ENCODE measurements at regions not wholly inside any gene's neighbourhood (a gene's known extent, or its start where the extent isn't known, plus 50 kb on each side); places are given as distances from the start of the nearest gene placed in this dataset.

DNA sequence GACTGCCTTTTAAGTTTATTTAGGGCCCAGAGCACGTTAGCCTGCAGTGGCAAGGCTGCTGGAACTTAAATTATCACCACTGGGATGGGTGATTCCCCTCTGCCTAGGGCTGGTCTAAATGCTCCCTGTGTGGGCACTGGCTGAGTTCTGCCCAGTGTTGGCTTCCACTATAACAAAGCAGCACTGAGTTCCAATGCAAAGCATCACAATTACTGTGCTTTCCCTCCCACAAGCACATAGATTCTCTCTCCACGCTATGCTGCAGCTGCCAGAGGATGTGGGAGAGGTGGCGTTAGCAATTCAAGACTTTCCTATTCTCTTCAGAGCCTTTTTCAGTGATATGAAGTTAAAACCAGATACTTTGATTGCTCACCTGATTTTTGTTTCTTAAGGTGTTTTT lies 328.9 kb upstream of the DDX18 start:
- no peak for DNase-seq (ENCODE audit: low spot score in 2 of 2)
- no peak for FAIRE-seq

DNA sequence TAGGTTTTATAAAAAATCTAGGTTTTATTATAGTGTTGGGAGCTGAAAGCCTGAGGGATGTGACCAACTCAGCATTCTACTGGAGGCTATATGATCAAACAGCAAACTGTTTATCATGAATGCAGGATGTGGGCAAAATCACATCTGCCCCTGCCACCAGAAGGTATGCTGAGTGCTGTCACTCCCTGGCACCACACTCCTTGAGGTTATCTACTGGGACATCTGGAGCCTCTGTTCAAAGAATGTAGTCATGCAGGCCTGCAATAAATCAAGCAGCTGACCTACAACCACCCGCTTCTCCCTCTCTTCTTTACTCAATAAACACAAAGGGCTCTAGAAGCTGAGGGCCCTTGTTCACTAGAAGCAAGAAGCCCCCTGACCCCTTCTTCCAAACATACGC lies 328.4 kb upstream of the DDX18 start:
- FAIRE-seq (no peak), DNase-seq (ENCODE audit: low spot score in 2 of 2) (no peak)

DNA sequence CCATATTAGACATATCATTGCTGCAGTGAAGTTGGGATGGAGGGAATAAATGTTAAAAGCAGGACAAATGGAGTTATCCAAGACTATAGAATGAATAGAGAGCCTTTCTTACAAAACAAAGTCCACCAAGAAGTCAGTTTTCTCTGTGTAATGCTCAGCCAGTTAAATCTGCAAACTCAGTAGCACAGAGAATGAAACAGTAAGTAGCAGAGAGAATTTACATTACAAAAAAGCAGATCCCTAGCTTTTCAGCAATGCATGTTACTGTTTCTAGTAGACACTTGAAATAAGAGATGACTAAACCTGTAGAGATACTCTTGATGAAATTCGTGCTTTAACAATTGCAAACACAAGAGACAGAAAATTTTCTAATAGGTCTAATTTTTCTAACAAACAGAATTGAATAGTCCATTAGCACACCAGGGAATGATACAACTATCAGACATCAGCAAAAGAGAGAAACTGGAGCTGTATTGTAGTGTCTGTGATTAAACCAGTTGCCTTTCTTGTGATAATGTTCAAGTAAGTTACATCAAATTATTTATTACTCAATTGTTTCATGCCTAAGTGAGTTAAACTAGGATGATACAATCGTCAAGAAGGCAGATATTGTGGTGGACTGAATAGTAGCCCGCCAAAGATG lies 322.2 kb upstream of the DDX18 start:
- DNase-seq (ENCODE audit: low spot score in 2 of 2): no peak
- FAIRE-seq: no peak

GRCh38 chr2:117500721-117501120 lies 313.8 kb upstream of the DDX18 start:
- FAIRE-seq (no peak), DNase-seq (ENCODE audit: low spot score in 2 of 2) (no peak)

- FAIRE-seq: no peak
- DNase-seq (ENCODE audit: low spot score in 2 of 2): no peak
Observed at GRCh38 chr2:117502121-117502520, 312.4 kb upstream of the DDX18 start.

- DNase-seq (ENCODE audit: low spot score in 2 of 2) (no peak), FAIRE-seq (no peak)
Observed at GRCh38 chr2:117512307-117512706, 302.2 kb upstream of the DDX18 start.

GRCh38 chr2:117514371-117514770 lies 300.1 kb upstream of the DDX18 start:
- no peak for DNase-seq (ENCODE audit: low spot score in 2 of 2)
- FAIRE-seq: no peak

DNA sequence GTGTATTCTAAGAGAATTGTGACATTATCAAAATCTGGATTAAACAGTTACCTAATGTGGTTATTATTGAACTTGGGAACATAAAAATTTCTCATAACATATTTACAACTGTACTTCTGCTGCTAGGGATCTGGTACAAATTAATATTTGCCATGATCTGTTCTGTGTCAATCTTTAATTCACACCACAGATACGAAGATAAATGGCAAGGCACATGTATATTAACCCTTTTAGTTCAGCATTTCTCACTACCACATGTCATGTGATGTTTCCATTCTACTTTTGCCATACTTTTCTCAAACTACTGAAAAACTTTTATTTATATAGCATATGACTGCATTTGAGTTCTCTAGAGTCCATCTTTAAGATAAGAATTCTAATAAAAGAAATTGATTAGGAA lies 295.3 kb upstream of the DDX18 start:
- FAIRE-seq: no peak
- no peak for DNase-seq (ENCODE audit: low spot score in 2 of 2)

- DNase-seq (ENCODE audit: low spot score in 2 of 2) (no peak), FAIRE-seq (no peak)
Observed at GRCh38 chr2:117519721-117520120, 294.8 kb upstream of the DDX18 start.

- peak in 1 of 2 donors; percentile 11 for DNase-seq (ENCODE audit: low spot score in 2 of 2)
- FAIRE-seq: no peak
Observed at GRCh38 chr2:117523267-117523666, 291.2 kb upstream of the DDX18 start.

DNA sequence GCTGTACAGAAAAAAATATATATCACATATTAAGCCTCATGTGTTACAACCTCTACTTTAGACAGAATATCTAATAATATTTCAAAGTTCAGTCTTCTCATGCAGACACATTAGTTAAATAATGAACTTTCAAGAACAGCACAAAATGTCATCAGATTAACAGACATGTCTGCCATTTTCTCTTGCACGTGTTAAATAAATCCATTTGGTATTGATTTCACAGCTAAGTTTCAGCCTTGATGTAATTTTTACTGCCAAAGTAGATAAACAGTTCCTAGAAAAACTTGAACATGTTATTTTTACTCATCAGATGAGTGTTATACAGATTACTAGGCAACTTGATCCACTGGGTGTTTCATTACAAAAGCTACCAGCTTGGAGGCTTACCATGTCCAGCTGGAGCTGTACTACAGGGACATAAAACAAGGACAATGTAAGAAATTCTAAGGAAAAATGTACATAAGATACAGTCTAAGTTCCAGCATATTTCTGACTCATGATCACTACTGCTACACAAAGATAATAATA lies 290.7 kb upstream of the DDX18 start:
- no peak for DNase-seq (ENCODE audit: low spot score in 2 of 2)
- no peak for FAIRE-seq

DNA sequence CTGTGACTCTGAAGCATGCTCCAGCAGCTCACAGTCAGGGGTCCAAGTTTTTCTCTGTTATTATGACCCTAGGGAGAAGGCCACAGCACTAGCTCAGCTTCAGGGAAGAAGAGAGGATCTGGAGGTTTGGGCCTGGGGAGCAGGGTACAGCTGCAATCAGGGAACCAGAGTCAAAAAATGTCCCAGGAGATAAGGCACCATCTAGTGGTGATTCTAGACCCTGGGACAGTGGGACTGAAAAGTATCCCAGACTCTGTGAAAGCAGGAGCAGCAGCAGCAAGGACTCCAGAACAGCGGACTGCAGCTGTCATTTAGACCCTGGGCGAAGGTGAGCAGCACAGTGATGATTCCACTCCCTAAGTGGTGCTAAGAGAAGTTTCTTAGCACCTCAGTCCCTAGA lies 278.4 kb upstream of the DDX18 start:
- DNase-seq (ENCODE audit: low spot score in 2 of 2) (no peak), FAIRE-seq (no peak)

DNA sequence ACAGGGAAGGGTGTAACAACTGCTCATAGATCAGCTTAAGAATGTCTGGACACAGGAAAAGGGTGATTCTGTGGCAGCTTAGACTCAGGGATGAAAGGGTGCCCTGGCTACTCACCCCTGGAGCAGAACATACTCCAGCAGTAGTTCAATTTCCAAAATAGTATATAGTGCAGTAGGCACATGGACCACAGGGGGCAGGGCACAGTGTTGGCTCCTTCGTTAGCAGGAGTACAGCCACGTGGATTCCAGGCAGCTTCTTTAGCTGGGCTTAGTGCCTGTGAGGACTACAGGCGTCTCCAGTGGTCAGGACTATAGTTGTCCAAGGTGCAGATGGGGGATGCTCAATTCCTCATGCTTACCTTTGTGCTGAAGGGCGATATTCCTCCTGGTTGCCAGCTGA lies 277.5 kb upstream of the DDX18 start:
- DNase-seq (ENCODE audit: low spot score in 2 of 2): no peak
- FAIRE-seq: no peak

DNA sequence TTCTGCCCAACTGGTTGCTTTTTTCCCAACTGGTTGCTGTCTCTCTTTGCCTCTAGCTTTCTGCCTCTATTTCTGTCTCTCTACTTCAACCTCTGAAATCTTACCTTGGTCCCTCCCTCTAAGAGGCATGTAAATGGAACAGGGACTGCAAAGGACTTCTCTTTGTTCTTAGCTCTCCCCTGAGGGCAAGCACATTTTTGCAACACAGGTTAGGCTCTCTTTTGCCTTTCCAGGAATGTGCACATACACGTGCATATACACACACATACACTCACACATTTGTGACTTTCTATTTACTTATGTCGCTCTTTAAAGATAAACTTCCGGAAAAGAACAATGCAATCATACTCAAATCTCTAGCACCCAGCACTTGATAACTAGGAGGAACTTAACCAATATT lies 262.6 kb upstream of the DDX18 start:
- FAIRE-seq: no peak

GRCh38 chr2:117553448-117553847 lies 261.0 kb upstream of the DDX18 start:
- FAIRE-seq: no peak

More for the DNA sequence above, 262.6 kb upstream of the DDX18 start:
- no peak for DNase-seq (ENCODE audit: low spot score in 2 of 2)

GRCh38 chr2:117555965-117556364 lies 258.5 kb upstream of the DDX18 start:
- no peak for DNase-seq (ENCODE audit: low spot score in 2 of 2)

More at GRCh38 chr2:117553448-117553847, 261.0 kb upstream of the DDX18 start:
- no peak for DNase-seq (ENCODE audit: low spot score in 2 of 2)

DNA sequence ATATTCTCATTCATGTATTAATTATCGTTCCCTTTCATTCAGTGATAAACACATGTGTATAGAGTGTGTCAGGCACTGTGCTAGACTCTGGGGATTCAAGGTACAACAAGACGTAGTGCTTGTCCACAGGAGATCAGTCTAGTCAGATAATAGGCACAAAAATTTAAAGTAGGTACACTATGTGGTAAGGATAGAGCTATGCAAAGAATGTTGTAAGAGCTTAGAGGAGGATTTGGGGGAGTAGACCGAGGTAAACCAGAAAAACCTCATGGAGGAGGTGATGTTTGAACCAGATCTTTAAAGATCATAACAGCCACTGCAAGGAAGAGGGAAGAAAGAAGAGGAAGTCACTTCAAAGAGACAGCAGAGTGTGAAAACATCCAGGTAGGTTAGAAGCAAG lies 256.9 kb upstream of the DDX18 start:
- no peak for DNase-seq (ENCODE audit: low spot score in 2 of 2)
- no peak for FAIRE-seq

More at GRCh38 chr2:117555965-117556364, 258.5 kb upstream of the DDX18 start:
- no peak for FAIRE-seq

DNA sequence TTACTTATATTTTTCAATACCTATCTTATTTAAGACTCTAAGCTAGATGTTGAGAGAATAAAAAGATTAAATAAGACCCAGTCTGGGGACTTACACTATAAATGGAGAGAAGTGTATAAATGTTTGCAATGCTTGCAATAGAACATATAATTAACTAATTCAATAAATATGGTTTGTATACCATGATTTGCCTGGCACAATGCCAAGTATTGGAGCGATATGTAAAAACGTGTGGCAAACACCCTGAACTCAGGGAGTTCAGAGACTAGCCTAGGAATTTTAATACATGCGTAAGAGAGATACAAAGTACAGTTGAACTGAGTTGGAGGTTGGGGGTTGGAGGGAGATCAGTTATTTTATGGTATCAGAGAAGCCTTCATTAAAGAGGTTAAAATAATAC lies 251.8 kb upstream of the DDX18 start:
- DNase-seq (ENCODE audit: low spot score in 2 of 2) (no peak), FAIRE-seq (no peak)

DNA sequence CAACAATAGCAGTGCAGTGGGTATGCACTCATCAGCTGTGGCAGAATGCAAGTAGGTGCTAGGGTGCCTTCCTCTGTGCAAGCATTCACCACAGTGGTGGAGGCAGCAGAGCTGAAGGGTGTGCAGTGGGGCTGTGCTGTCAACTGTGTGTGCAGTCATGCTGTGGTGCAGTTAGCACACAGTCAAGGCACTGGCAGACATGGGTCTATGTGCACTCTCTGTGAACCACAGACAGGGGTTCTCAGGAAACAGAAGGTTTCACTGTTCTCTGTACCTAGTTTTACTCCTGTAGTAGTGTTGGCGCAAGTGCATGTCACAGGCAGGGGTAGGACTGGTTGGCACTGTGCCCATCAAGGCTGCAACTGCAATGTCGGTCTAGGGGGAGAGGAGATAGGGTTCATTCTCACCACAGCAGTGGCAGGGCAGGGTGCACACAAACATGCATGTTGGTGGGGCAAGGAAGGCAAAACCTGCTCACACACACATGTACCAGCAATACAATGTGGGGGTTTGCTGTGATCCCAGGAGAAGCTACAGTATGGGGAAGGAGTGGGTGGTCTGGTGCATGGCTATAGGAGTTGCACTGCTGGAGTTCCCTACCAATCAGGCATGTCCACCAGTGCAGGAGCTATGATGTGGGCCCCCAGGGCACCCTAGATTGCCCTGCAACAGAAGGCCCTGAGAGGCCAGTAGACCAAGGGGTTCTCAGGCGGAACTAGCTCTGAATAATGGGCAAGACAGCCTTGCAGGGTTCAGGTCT lies 242.7 kb upstream of the DDX18 start:
- FAIRE-seq: no peak
- no peak for DNase-seq (ENCODE audit: low spot score in 2 of 2)

DNA sequence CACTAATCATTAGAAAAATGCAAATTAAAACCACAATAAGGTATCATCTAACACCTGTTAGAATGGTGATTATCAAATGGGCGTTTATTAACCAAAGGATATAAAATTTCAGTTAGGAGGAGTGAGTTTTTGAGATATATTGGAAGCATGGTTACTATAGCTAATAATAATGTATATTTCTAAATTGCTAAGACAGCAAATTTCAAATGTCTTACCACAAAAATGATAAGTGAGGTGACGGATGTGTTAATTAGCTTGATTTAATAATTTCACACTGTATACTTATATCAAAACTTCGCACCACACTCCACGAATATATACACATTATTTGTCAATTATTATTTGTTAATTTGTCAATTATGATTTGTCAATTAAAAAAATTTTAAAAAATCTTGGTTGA lies 227.2 kb upstream of the DDX18 start:
- no peak for FAIRE-seq
- no peak for DNase-seq (ENCODE audit: low spot score in 2 of 2)

GRCh38 chr2:117603060-117603459 lies 211.4 kb upstream of the DDX18 start:
- DNase-seq (ENCODE audit: low spot score in 2 of 2): no peak
- FAIRE-seq: no peak

DNA sequence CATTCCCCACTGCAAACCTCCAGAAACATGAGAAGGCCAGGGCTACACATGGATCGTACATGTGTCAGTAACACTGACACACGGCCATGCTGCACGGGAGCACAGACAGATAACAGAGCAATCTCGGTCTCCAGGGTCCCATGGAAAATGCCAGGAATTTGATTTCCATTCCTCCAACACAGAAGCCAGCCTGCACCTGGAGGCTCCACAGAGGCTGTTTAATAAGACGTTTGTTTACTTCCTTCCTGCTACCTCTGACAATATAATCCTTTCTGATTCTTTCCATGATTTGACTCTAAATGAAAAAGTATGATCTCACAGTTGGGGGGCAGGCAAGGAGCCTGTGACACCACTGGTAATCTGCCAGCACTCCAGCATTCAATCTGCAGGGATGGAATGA lies 210.9 kb upstream of the DDX18 start:
- no peak for FAIRE-seq
- DNase-seq (ENCODE audit: low spot score in 2 of 2): no peak
